ENCODE measurements at regions not wholly inside any gene's neighbourhood (a gene's known extent, or its start where the extent isn't known, plus 50 kb on each side); places are given as distances from the start of the nearest gene placed in this dataset.

GRCh38 chr11:126127284-126127845 is 64.7 kb upstream of the CDON start:
- TF ChIP-seq MAX (IDR thresholded peaks at IDR 0.05; ENCODE audit: insufficient read depth, insufficient read length) (no peak), CTCF (IDR thresholded peaks at IDR 0.05; ENCODE audit: extremely low read depth in 1 of 2, insufficient read depth in 1 of 2, low read depth in 1 of 2, low read length in 2 of 2) (no peak), POLR2A (IDR thresholded peaks at IDR 0.05; ENCODE audit: low read depth, low read length) (no peak), POLR2AphosphoS5 (IDR thresholded peaks at IDR 0.05; ENCODE audit: insufficient read depth, low read depth, low read length) (no peak), MYC (IDR thresholded peaks at IDR 0.05; ENCODE audit: low read depth, low read length) (no peak), EZH2 (IDR thresholded peaks at IDR 0.05; ENCODE audit: borderline replicate concordance, low read depth, low read length, severe bottlenecking) (no peak)
